Prostate gland (tissue), 2 donors: ENCODE measurements at regions not wholly inside any gene's neighbourhood (a gene's known extent, or its start where the extent isn't known, plus 50 kb on each side); places are given as distances from the start of the nearest gene placed in this dataset.
A peak's percentile ranks its signal among the peaks of the same experiment; 100 is the strongest.

Source experiments
- DNase-seq: peaks from one replicate; pipeline ENCODE4 v3.0.0-alpha.2; 2019; ENCODE audit warnings: low spot score
- H3K27ac ChIP-seq, 2 donors: fragments of 200-600 bp; sonication (generic); 2 replicates each; pipeline ENCODE4 v1.5.1; 2017 to 2019
- H3K27me3 ChIP-seq: fragments of 200-600 bp; sonication (generic); replicated peaks from 2 replicates; pipeline ENCODE4 v1.5.1; 2019; ENCODE audit not compliant: insufficient read depth
- H3K36me3 ChIP-seq, 2 donors: fragments of 200-600 bp; sonication (generic); 1 replicate in 1 of 2; 2 replicates in 1 of 2; pipeline versions ENCODE4 v1.5.1 to v1.8.1; 2017 to 2019
- H3K4me1 ChIP-seq: fragments of 200-600 bp; sonication (generic); replicated peaks from 2 replicates; pipeline ENCODE4 v1.5.1; 2019
- H3K4me3 ChIP-seq, 2 donors: fragments of 200-600 bp; sonication (generic); 2 replicates each; pipeline ENCODE4 v1.5.1; 2017 to 2019
- H3K9me3 ChIP-seq: fragments of 200-600 bp; sonication (generic); 2 replicates; pipeline ENCODE4 v1.5.1; 2017
- POLR2A ChIP-seq: fragments of 450-650 bp; IDR thresholded peaks from one replicate; pipeline ENCODE4 v1.6.1; 2016; ENCODE audit warnings: antibody characterized with exemption, mild to moderate bottlenecking
- POLR2AphosphoS5 ChIP-seq: sonication (generic); formaldehyde crosslinking; IDR thresholded peaks from one replicate; pipeline ENCODE4 v1.6.1; 2017; ENCODE audit warnings: antibody characterized with exemption
- WGBS: methylation state at CpG from one replicate; pipeline ENCODE4 v1.1.5; 2018; 5-methylcytosine and 5-hydroxymethylcytosine counted together
- intact Hi-C: fragments of 100-400 bp; cut with DNase I; formaldehyde crosslinking; loops from one replicate; pipeline ENCODE4 v1.14.2; 2022
- TF ChIP-seq, protein P1 (sequence below), 4 experiments: fragments of 200-600 bp in 2 of 4; fragments of 450-650 bp in 2 of 4; sonication (generic) in 2 of 4; IDR thresholded peaks; 1 replicate in 3 of 4; 2 replicates in 1 of 4; pipeline ENCODE4 v1.5.1; 2016 to 2019; ENCODE audit warnings: antibody characterized with exemption in 4 of 4, mild to moderate bottlenecking in 2 of 4, moderate library complexity in 2 of 4

DNA sequence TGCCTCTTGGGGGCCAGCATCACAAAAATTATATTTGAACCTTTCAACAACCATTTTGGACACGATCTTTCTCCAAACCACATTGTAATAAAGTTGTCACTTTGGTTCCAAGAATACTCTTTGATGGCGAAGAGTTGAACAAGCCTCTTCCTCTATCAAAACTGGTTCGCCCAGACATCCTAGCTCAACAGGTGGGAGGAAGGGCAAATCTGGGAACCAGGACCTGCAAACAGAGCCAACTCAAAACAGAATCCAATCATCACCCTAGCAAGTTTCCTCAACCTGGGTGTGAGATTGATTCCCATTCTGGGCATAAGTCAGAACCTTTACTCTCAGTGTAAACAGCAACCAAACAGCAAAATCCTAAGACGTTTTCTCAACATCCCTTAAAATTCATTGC, 141.2 kb upstream of the RREB1 start:
- DNase-seq: no peak
- no peak overlapping the region for H3K27ac ChIP-seq
- H3K27me3 ChIP-seq: no peaks in the 10 kb centered on the region
- H3K4me1 ChIP-seq: no peaks in the 10 kb centered on the region
- whole genome bisulfite sequencing: 47% methylated on average over 4 of the region's 4 CpGs
- no peak overlapping the region for H3K4me3 ChIP-seq
- H3K36me3 ChIP-seq: no peaks in the 10 kb centered on the region
- TF ChIP-seq, protein P1, sequence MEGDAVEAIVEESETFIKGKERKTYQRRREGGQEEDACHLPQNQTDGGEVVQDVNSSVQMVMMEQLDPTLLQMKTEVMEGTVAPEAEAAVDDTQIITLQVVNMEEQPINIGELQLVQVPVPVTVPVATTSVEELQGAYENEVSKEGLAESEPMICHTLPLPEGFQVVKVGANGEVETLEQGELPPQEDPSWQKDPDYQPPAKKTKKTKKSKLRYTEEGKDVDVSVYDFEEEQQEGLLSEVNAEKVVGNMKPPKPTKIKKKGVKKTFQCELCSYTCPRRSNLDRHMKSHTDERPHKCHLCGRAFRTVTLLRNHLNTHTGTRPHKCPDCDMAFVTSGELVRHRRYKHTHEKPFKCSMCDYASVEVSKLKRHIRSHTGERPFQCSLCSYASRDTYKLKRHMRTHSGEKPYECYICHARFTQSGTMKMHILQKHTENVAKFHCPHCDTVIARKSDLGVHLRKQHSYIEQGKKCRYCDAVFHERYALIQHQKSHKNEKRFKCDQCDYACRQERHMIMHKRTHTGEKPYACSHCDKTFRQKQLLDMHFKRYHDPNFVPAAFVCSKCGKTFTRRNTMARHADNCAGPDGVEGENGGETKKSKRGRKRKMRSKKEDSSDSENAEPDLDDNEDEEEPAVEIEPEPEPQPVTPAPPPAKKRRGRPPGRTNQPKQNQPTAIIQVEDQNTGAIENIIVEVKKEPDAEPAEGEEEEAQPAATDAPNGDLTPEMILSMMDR (IDR thresholded peaks at IDR 0.05): no peak
- TF ChIP-seq POLR2A: no peak
- TF ChIP-seq POLR2AphosphoS5: no peak
- H3K9me3 ChIP-seq: no peaks in the 10 kb centered on the region
- intact Hi-C loops: no loop called here

DNA sequence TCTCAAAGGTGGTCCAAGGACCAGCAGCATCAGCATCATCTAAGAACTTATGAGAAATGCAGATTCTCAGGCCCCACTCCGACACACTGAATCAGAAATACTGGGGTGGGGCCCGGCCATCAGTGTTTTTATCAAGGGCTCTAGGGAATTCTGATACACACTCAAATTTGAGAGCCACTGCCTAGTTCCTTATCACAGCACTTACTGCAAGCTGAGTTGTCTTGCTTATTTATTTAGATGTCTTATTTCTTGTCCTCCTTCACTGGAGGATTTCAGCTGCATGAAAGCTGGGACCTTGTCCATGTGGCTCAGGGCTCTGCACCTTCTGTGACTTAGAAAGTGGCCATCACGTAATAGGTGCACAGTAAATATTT, 139.4 kb upstream of the RREB1 start:
- TF ChIP-seq, protein P1 (IDR thresholded peaks at IDR 0.05): no peak
- TF ChIP-seq POLR2AphosphoS5: no peak
- TF ChIP-seq POLR2A: no peak
- Histone ChIP-seq H3K9me3 (no peaks in the 10 kb centered on the region), H3K4me1 (no peaks in the 10 kb centered on the region), H3K27ac (no peak overlapping the region), H3K36me3 (no peaks in the 10 kb centered on the region), H3K4me3 (no peak overlapping the region), H3K27me3 (no peaks in the 10 kb centered on the region)
- intact Hi-C loops: no loop called here
- 98% methylated on average over 3 of the region's 3 CpGs for WGBS
- no peak for DNase-seq

DNA sequence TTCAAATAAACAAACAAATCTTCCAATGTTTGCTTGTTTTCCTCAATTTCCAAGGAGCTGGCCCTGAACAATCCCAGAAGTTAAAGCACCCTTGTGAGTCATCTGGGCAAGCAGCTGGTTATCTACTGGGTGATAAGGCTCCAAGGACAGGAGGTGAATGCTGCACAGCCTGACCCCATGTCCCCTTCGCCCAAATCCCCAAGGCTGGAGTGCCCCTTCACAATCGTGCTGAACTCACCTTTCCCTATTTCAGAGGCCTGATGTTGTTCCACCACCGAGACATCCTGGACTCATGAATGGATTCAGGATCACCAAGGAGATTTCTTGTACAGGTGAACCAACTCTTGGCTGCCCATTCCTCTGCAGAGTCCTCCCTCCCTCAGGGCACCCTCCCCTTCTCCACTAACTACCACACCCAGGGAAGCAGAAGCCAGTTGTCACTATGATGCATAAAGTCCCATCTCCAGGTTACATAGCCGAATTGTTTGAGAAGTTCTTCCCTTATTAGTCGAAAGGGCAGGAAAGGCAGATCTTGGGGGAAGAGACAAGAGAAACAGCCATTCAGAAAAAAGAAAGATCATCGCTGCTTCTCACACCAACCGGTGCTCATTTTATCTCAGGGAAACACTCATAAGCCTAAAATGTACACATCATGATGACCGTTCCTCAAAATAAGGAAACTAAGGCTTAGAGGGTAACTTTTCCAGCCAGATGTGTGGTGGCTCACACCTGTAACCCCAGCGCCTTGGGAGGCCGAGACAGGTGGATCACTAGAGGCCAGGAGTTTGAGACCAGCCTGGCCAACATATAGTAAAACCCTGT, 138.8 kb upstream of the RREB1 start:
- H3K4me1 ChIP-seq: no peaks in the 10 kb centered on the region
- 94% methylated on average over 10 of the region's 10 CpGs for WGBS
- no peak overlapping the region for H3K27ac ChIP-seq
- TF ChIP-seq, protein P1 (IDR thresholded peaks at IDR 0.05): no peak
- no peak for TF ChIP-seq POLR2AphosphoS5
- no peaks in the 10 kb centered on the region for H3K27me3 ChIP-seq
- H3K9me3 ChIP-seq: no peaks in the 10 kb centered on the region
- intact Hi-C loops: no loop called here
- no peak for DNase-seq
- H3K4me3 ChIP-seq: no peak overlapping the region
- H3K36me3 ChIP-seq: no peaks in the 10 kb centered on the region

DNA sequence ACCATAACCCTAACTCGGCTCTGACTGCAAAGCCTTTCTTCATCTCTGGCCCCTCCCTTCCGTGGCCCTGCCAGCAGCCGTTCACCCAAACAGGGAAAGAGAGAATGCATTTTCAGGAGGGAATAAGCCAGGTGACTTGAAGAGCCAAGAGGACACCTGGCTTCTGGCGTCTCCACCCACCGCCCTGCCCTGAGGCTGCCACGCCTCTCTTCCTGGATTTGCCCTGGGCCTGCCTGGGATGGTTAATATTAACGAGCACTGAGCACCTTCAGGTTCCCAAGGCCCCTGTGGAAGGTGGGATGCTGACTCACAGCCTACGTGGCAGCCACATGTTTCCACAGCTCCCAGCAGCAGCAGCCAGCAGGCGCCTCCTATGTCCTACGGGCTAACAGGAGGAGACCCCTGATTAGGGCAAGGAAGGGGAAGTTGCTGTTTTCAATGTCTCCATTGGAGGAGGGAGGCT, 138.0 kb upstream of the RREB1 start:
- Histone ChIP-seq H3K4me1 (no peaks in the 10 kb centered on the region), H3K9me3 (no peaks in the 10 kb centered on the region), H3K36me3 (no peaks in the 10 kb centered on the region), H3K27ac (no peak overlapping the region), H3K4me3 (no peak overlapping the region), H3K27me3 (no peaks in the 10 kb centered on the region)
- intact Hi-C loops: no loop called here
- TF ChIP-seq POLR2A (no peak), POLR2AphosphoS5 (no peak)
- TF ChIP-seq, protein P1 (IDR thresholded peaks at IDR 0.05): no peak
- WGBS: 47% methylated on average over 10 of the region's 10 CpGs
- peak; percentile 5 for DNase-seq

DNA sequence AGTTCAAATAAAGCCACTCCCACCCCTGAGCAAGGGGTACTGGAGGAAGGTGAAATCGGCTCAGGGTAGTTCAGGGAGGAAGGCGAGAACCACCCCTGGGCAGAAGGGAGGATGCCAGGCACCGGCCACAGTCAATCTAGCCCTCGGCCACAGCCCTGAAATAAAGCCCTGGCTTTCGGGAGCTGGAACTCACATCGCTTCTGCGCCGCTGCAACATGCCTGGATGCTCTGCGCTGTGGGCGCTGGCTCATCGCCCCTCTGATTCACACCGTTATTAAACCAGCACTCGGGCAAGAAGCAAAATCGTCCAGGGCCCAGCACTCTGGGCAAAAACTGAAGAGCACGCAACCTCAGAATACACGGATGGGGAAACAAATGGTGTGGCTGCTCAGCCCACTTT, 136.9 kb upstream of the RREB1 start:
- TF ChIP-seq, protein P1 (IDR thresholded peaks at IDR 0.05): no peak
- no peak for TF ChIP-seq POLR2A
- TF ChIP-seq POLR2AphosphoS5: no peak
- Histone ChIP-seq H3K9me3 (no peaks in the 10 kb centered on the region), H3K27me3 (no peaks in the 10 kb centered on the region), H3K4me1 (no peaks in the 10 kb centered on the region), H3K4me3 (no peak overlapping the region), H3K36me3 (no peaks in the 10 kb centered on the region), H3K27ac (no peak overlapping the region)
- intact Hi-C loops: no loop called here
- WGBS: 94% methylated on average over 16 of the region's 16 CpGs
- DNase-seq: no peak
